ENCODE measurements at regions not wholly inside any gene's neighbourhood (a gene's known extent, or its start where the extent isn't known, plus 50 kb on each side); places are given as distances from the start of the nearest gene placed in this dataset.

DNA sequence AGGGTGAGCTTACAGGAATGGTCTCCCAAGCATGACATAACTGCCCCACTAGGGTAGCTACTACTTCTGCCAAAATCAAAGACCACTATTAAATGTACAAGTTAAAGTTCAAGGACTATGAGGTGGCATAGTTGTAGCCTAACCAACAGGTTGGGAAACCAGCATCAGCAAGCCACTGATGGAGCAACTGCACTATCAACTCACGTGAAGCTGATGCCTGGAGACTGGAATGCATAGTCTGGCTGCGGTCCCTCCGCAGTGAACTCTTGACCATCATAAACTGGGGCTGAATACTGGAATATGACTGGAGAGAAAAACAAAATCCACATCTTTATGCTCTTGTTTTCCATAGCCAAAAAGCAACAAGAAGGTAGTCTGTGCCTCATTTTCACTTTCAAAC, 541.4 kb downstream of the DNAJB9 start:
- ChIA-PET POLR2A (no interaction called here), CTCF (no interaction called here)
- Mint-ChIP-seq H3K27ac (no peak overlapping the region), H3K36me3 (ENCODE audit: low read depth) (no peaks in the 10 kb centered on the region), H3K4me1 (no peaks in the 10 kb centered on the region), H3K4me3 (no peak overlapping the region), H3K9me3 (ENCODE audit: low read depth) (peaks cover 2% of the 10 kb centered on the region), H3K27me3 (no peaks in the 10 kb centered on the region)
- intact Hi-C loops (cut with DNase I, micrococcal nuclease): no loop called here
- DNase-seq: no peak
- no peak for ATAC-seq

- ATAC-seq (no peak), DNase-seq (no peak)
- Mint-ChIP-seq H3K27me3 (no peaks in the 10 kb centered on the region), H3K36me3 (ENCODE audit: low read depth) (no peaks in the 10 kb centered on the region), H3K4me1 (no peaks in the 10 kb centered on the region), H3K4me3 (no peak overlapping the region), H3K27ac (no peak overlapping the region), H3K9me3 (ENCODE audit: low read depth) (no peaks in the 10 kb centered on the region)
- intact Hi-C loops (cut with DNase I, micrococcal nuclease): no loop called here
- POLR2A ChIA-PET: no interaction called here
- CTCF ChIA-PET: no interaction called here
Measured at GRCh38 chr7:109121599-109122300, 552.1 kb downstream of the DNAJB9 start.

DNA sequence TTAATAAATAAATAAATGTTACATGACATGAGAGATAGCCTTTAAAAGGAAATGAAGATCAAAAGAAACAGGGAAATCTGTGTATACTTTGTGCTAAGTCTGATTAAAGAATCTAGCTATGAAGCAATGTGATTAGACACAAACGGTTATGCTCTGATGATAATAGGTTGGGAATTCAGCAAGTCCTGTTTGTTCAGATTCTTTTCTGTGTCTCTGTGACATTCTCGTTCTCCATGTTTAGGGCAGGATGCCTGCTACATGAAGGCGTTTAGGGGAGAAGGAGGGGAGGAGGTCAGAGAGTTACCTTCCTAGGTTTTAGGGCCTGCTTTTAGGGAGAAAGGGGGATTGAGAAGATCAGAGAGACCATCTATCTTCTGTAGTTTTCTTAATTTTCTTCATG, 555.3 kb downstream of the DNAJB9 start:
- intact Hi-C loops (cut with DNase I, micrococcal nuclease): no loop called here
- Mint-ChIP-seq H3K36me3 (ENCODE audit: low read depth) (no peaks in the 10 kb centered on the region), H3K4me1 (no peaks in the 10 kb centered on the region), H3K27ac (no peak overlapping the region), H3K27me3 (no peaks in the 10 kb centered on the region), H3K9me3 (ENCODE audit: low read depth) (no peaks in the 10 kb centered on the region), H3K4me3 (no peak overlapping the region)
- ChIA-PET POLR2A (no interaction called here), CTCF (interaction anchor here (1.3 kb wide), 1 partner anchor 12 kb away, joined by 3 read pairs; no protein-coding TSS in a partner anchor)
- DNase-seq (no peak), ATAC-seq (no peak)

- CTCF ChIA-PET: no interaction called here
- H3K4me3 Mint-ChIP-seq: no peak overlapping the region
- no peaks in the 10 kb centered on the region for H3K4me1 Mint-ChIP-seq
- ATAC-seq (no peak), DNase-seq (no peak)
- H3K36me3 Mint-ChIP-seq (ENCODE audit: low read depth): no peaks in the 10 kb centered on the region
- no peaks in the 10 kb centered on the region for H3K9me3 Mint-ChIP-seq (ENCODE audit: low read depth)
- intact Hi-C loops (cut with DNase I, micrococcal nuclease): no loop called here
- POLR2A ChIA-PET: no interaction called here
- no peaks in the 10 kb centered on the region for H3K27me3 Mint-ChIP-seq
- no peak overlapping the region for H3K27ac Mint-ChIP-seq
Measured at GRCh38 chr7:109126404-109127050, 556.9 kb downstream of the DNAJB9 start.

DNA sequence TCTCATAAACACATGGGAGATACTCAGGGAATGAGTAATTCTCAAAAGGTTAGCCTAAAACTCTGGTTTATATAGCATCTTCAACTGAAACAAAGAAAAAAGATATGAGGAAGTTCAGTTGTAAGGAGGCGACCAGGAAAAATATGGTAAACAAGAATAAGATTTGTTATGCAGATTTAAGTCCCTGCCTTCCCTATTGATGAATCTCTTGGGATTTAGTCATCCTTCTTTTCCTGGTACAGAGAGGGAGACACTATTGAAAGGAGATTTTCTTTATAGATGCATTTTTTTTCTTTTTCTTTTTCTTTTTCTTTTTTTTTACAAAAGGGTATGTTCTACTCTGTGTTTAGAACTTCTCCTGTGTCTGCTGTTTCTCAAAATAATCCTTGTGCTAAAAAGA, 557.5 kb downstream of the DNAJB9 start:
- H3K4me3 Mint-ChIP-seq: no peak overlapping the region
- ChIA-PET POLR2A (no interaction called here), CTCF (no interaction called here)
- H3K4me1 Mint-ChIP-seq: no peaks in the 10 kb centered on the region
- no peaks in the 10 kb centered on the region for H3K27me3 Mint-ChIP-seq
- no peak overlapping the region for H3K27ac Mint-ChIP-seq
- no peaks in the 10 kb centered on the region for H3K36me3 Mint-ChIP-seq (ENCODE audit: low read depth)
- H3K9me3 Mint-ChIP-seq (ENCODE audit: low read depth): no peaks in the 10 kb centered on the region
- DNase-seq: no peak
- ATAC-seq: no peak
- intact Hi-C loops (cut with DNase I, micrococcal nuclease): no loop called here

DNA sequence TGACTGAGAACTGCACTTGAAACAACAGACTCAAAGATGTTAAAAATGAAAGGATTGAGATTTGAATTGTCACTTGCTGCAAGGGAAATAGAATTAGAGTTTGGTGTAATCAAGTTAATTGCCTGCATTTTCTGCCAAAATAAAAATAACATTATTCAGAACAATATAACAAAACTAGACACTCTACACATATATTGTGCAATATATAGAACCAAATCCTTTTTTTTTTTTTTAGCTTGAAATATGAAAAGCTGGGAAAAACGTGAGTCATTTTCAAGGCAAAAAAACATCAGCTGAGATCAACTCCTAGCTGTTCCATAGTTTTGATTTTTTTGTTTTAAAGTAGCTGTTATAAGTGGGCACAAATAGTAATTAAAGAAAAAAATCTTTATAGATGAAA, 561.5 kb downstream of the DNAJB9 start:
- Mint-ChIP-seq H3K4me1 (no peaks in the 10 kb centered on the region), H3K4me3 (no peak overlapping the region), H3K27me3 (no peaks in the 10 kb centered on the region), H3K9me3 (ENCODE audit: low read depth) (peaks cover 14% of the 10 kb centered on the region), H3K27ac (no peak overlapping the region), H3K36me3 (ENCODE audit: low read depth) (no peaks in the 10 kb centered on the region)
- ATAC-seq: no peak
- ChIA-PET POLR2A (no interaction called here), CTCF (interaction anchor here (0.6 kb wide), 2 partner anchors 12 to 327 kb away, joined by 3 read pairs; no protein-coding TSS in a partner anchor)
- intact Hi-C loops (cut with DNase I, micrococcal nuclease): no loop called here
- no peak for DNase-seq

DNA sequence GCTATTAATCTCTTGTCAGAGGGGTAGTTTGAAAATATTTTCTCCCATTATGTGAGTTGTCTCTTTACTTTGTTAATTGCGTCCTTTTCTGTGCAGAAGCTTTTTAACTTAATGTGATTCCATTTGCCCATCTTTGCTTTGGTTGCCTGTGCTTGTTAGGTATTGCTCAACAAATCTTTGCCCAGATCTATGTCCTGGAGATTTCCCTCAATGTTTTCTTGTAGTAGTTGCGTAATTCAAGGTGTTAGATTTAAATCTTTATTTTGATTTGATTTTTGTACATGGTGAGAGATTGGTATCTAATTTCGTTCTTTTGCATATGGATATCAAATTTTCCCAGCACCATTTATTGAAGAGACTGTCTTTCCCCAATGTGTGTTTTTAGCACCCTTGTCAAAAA, 567.2 kb downstream of the DNAJB9 start:
- H3K4me1 Mint-ChIP-seq: no peaks in the 10 kb centered on the region
- intact Hi-C loops (cut with DNase I, micrococcal nuclease): no loop called here
- no peaks in the 10 kb centered on the region for H3K27me3 Mint-ChIP-seq
- ChIA-PET CTCF (no interaction called here), POLR2A (no interaction called here)
- no peaks in the 10 kb centered on the region for H3K36me3 Mint-ChIP-seq (ENCODE audit: low read depth)
- peaks cover 24% of the 10 kb centered on the region for H3K9me3 Mint-ChIP-seq (ENCODE audit: low read depth)
- no peak overlapping the region for H3K27ac Mint-ChIP-seq
- H3K4me3 Mint-ChIP-seq: no peak overlapping the region
- ATAC-seq: no peak
- no peak for DNase-seq

GRCh38 chr7:109154748-109155147, 585.1 kb downstream of the DNAJB9 start:
- H3K4me3 Mint-ChIP-seq: no peak overlapping the region
- H3K9me3 Mint-ChIP-seq (ENCODE audit: low read depth): peaks cover 6% of the 10 kb centered on the region
- H3K4me1 Mint-ChIP-seq: no peaks in the 10 kb centered on the region
- DNase-seq: no peak
- no peaks in the 10 kb centered on the region for H3K27me3 Mint-ChIP-seq
- H3K36me3 Mint-ChIP-seq (ENCODE audit: low read depth): no peaks in the 10 kb centered on the region
- no peak overlapping the region for H3K27ac Mint-ChIP-seq
- ChIA-PET CTCF (no interaction called here), POLR2A (no interaction called here)
- intact Hi-C loops (cut with DNase I, micrococcal nuclease): no loop called here
- ATAC-seq: no peak

DNA sequence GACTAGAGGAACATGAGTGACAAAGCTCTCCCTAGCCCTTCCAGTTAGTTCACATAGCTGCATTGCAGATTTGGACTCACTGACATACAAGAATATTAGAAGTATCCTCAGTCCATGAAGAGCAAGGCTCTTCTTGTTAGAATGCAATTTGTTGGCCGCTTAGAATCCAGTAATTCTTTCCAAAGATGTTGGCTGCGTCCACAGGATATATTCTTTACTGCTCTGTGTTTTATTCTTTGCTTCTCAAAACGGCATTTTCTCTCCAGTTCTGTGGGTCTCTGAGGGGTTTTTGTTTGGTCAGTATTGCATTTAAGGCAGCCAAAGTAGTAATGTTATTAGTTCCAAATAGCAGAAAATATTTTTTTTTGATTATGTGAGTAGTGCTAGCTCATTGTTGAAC, 588.6 kb downstream of the DNAJB9 start:
- no peak overlapping the region for H3K4me3 Mint-ChIP-seq
- H3K36me3 Mint-ChIP-seq (ENCODE audit: low read depth): no peaks in the 10 kb centered on the region
- H3K9me3 Mint-ChIP-seq (ENCODE audit: low read depth): peaks cover 8% of the 10 kb centered on the region
- ChIA-PET CTCF (no interaction called here), POLR2A (no interaction called here)
- H3K27ac Mint-ChIP-seq: no peak overlapping the region
- no peaks in the 10 kb centered on the region for H3K27me3 Mint-ChIP-seq
- no peak for ATAC-seq
- no peak for DNase-seq
- intact Hi-C loops (cut with DNase I, micrococcal nuclease): no loop called here
- no peaks in the 10 kb centered on the region for H3K4me1 Mint-ChIP-seq

DNA sequence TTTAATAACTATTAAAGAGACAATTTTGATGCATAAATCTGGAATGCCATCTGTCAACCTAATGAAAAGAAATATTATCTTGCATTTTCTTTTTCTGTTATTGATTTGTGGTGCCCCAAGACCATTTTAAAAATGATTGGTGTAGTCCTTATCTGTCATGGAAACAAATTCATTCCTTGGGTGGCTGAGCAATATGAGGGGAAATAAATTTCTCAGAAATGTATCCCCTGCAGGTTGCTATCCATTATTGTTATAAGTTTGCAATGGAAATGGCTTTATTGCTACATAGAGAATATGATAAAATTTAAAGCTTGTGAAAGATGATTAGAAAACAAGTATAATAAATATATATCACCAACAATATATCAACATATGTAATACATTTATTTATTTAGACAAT, 607.0 kb downstream of the DNAJB9 start:
- POLR2A ChIA-PET: no interaction called here
- no peak for ATAC-seq

DNA sequence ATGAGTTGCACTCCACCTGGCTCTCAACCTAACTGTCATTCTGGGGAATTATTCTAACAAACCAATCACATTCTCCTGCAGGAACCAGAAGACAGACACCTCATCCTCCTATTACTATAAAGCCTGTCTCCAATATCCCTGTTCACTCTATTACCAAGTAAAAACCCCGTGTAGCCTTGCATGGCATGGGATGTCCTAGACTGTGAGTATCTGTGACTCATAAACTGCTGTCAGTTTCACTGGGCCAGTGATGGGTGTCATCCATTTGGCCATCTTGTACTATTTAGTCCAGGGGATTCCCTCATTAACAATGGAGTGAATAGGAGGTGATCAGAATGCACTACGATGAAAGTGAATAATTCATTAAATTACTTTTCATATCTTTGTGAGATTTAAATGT, 608.7 kb downstream of the DNAJB9 start:
- DNase-seq (no peak), ATAC-seq (no peak)
- peaks cover 10% of the 10 kb centered on the region for H3K9me3 Mint-ChIP-seq (ENCODE audit: low read depth)
- H3K27me3 Mint-ChIP-seq: no peaks in the 10 kb centered on the region
- H3K4me3 Mint-ChIP-seq: no peak overlapping the region
- POLR2A ChIA-PET: no interaction called here
- no peak overlapping the region for H3K27ac Mint-ChIP-seq
- CTCF ChIA-PET: no interaction called here
- no peaks in the 10 kb centered on the region for H3K36me3 Mint-ChIP-seq (ENCODE audit: low read depth)
- intact Hi-C loops (cut with DNase I, micrococcal nuclease): no loop called here
- H3K4me1 Mint-ChIP-seq: no peaks in the 10 kb centered on the region

More for the DNA sequence above, 607.0 kb downstream of the DNAJB9 start:
- Mint-ChIP-seq H3K4me3 (no peak overlapping the region), H3K4me1 (no peaks in the 10 kb centered on the region), H3K36me3 (ENCODE audit: low read depth) (no peaks in the 10 kb centered on the region), H3K9me3 (ENCODE audit: low read depth) (peaks cover 6% of the 10 kb centered on the region), H3K27ac (no peak overlapping the region), H3K27me3 (no peaks in the 10 kb centered on the region)
- intact Hi-C loops (cut with DNase I, micrococcal nuclease): no loop called here
- CTCF ChIA-PET: no interaction called here
- DNase-seq: no peak

GRCh38 chr7:109179601-109180000, 609.9 kb downstream of the DNAJB9 start:
- ATAC-seq: no peak
- Mint-ChIP-seq H3K4me3 (no peak overlapping the region), H3K27me3 (no peaks in the 10 kb centered on the region), H3K27ac (no peak overlapping the region), H3K4me1 (no peaks in the 10 kb centered on the region), H3K9me3 (ENCODE audit: low read depth) (peaks cover 15% of the 10 kb centered on the region), H3K36me3 (ENCODE audit: low read depth) (no peaks in the 10 kb centered on the region)
- POLR2A ChIA-PET: no interaction called here
- CTCF ChIA-PET: no interaction called here
- intact Hi-C loops (cut with DNase I, micrococcal nuclease): loop anchor here in 1 of 2 experiments (1.0 kb wide), 1 partner anchor 8 kb away; no protein-coding TSS in a partner anchor
- DNase-seq: no peak
